NCI-H2227 (cell line): ENCODE measurements at regions not wholly inside any gene's neighbourhood (a gene's known extent, or its start where the extent isn't known, plus 50 kb on each side); places are given as distances from the start of the nearest gene placed in this dataset.

Source experiments
- DNase-seq: peaks from one replicate; lab custom pipeline; 2025; ENCODE audit not compliant: unreplicated experiment; lab: John Stamatoyannopoulos, UW

- DNase-seq, result no peak
These were observed 1175.8 kb upstream of the MIR17HG start for GRCh38 chr13:90171649-90172048.

- no peak for DNase-seq
These were observed 1170.0 kb upstream of the MIR17HG start for GRCh38 chr13:90177512-90177911.

DNA sequence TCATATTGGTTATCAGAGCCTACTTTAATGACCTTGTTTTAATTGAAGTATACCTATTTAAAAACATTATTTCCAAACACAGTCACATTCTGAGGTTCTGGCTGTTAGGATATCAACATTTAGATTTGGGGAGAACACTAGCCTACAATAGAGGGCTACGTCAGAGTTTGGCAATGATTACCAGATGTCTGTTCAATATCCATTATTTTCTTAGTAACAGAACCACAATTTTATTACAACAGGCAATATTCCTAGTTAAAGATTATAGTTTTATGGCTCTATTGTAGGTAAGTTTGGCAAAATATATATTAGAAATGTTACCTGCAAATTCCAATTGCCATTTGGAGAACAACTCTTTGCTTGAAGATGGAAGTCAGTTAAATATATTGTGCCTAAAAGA lies 1163.1 kb upstream of the MIR17HG start:
- no peak for DNase-seq

DNA sequence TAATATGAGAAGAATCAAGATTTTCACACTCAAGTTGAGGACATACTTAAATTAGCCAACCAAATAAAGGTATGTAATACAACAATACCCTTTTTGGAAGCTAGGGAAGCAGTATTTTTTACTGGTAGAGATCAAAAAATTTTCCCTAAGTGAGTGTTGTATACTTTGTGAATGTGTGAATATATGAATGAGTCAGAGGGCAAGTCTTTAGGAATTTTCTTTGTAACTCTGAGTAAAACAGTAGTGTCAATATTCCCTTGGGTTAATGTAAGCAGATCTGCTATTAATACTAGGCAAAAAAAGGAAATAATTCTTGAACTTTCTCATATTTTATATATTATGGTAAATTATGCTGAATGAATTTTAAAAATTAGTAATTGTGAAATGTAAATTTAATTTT lies 1161.8 kb upstream of the MIR17HG start:
- no peak for DNase-seq

- DNase-seq, result no peak
These were observed 1159.8 kb upstream of the MIR17HG start for GRCh38 chr13:90187478-90188350.

GRCh38 chr13:90188351-90188636 lies 1159.2 kb upstream of the MIR17HG start:
- no peak for DNase-seq

DNA sequence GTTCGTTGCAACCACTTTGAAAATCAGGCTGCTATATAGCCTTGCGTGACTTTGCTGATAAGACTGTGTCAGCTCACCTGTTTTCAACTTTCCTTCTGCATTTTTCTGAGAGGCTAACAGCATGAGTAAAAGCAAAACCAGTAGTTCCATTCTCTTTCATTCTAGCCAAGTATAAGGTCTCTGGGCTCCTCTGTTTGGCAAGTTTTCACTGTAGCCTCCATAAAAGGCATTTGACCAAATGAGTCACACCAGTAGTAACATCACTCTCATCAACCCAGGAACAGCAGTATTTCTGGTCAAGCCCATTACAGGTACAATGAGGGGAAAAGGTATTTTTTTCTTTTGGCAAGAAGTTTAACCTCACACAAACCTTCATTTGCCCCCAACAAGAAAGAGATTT lies 1149.8 kb upstream of the MIR17HG start:
- no peak for DNase-seq

GRCh38 chr13:90201202-90201601 lies 1146.3 kb upstream of the MIR17HG start:
- DNase-seq, result no peak

DNA sequence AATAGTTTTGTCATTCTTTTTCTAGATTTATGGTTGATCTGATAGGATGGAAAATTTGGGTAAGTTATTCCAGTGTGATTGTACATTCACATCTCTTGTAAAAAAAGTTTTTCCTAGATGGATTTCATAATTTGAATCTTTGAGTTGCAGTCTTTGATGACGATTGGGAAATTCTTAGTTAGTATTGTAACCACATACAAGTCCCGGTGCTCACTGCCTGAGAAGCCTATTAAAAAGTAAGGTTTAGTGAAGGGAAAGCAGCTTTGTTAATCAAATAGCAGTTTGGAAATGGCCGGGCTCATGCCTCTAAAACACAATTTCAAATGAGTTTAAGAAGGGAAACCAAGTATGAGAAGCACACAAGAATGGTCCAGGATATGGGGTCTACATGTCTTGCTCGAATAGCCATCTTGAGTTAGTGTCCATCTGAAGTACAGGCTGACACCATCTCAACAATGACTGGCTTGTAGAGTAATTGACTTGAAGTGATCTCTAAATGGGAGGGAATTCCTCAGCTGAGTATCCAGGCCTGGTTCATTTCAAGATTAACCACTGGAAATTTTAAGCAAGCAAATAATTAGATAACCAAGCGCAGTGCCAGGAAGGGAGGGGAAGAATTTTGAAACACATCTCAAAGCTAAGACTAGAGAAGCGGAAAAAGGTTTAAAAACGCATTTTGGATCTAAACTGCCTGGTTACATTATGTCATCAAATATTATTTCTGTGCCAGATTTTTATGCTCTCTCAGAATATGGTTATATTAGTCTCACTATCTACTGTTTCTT lies 1145.6 kb upstream of the MIR17HG start:
- DNase-seq, result no peak

DNA sequence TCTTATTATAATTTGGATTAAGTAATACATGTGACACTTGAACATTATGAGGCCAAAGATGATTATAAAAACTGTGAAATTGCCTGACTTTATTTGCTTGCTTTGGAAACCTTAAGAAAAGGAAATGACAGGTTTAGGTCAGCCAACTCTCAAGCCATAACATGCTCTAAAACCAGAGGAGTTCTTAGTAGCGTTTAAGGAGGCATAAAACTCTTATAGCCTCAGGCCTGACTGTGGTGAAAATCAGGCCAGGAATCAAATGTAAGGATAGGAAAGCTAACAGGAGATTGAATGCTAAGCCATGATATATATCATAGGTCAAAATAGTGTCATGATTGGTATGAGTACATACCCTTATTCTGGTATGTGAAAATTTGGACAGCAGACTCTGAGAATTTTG lies 1142.4 kb upstream of the MIR17HG start:
- no peak for DNase-seq

DNA sequence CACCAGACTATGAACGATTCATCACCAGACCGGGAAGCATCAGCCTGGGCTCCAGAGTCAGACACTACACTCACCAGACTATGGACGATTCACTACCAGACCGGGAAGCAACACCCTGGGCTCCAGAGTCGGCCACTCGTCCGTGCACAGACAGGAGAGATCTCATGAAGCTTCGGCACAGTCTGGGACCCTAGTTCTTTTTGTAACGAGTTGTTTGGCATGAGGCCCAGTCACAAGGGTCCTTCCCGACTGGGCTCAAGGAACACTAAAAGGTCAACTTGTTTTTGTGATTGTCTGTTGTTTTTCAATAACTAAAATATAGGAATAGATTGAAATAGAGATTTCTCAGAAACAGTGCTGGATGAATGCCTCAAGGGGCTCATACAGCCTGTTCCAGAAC lies 1141.6 kb upstream of the MIR17HG start:
- DNase-seq, result no peak

- DNase-seq, result no peak
These were observed 1130.2 kb upstream of the MIR17HG start for GRCh38 chr13:90217275-90217674.

- DNase-seq, result no peak
These were observed 1124.7 kb upstream of the MIR17HG start for GRCh38 chr13:90222758-90223157.

- DNase-seq, result no peak
These were observed 1117.2 kb upstream of the MIR17HG start for GRCh38 chr13:90230311-90230710.

DNA sequence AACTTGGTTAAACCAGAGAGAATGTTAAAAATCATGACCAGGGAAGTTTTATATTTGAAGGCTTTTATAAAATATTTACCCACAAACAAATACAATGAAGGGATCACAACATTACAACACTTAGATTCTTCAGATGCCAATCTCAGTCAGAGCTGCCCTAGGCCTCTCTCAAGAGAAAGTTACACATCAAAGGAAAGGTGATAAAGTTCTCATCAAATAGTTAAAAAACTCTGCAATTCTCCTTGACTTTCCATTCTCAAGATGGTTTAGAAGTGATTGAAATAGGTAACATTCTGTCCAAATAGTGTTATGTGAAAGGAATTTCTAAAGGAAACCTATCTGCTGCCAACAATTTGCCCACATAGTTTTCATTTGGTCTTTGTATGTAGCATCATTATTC lies 1115.2 kb upstream of the MIR17HG start:
- no peak for DNase-seq

GRCh38 chr13:90233933-90234672 lies 1113.4 kb upstream of the MIR17HG start:
- DNase-seq, result no peak

GRCh38 chr13:90237852-90238251 lies 1109.6 kb upstream of the MIR17HG start:
- DNase-seq, result no peak

- DNase-seq, result no peak
These were observed 1109.1 kb upstream of the MIR17HG start for GRCh38 chr13:90238413-90238812.

- DNase-seq, result no peak
These were observed 1108.4 kb upstream of the MIR17HG start for GRCh38 chr13:90239130-90239529.

DNA sequence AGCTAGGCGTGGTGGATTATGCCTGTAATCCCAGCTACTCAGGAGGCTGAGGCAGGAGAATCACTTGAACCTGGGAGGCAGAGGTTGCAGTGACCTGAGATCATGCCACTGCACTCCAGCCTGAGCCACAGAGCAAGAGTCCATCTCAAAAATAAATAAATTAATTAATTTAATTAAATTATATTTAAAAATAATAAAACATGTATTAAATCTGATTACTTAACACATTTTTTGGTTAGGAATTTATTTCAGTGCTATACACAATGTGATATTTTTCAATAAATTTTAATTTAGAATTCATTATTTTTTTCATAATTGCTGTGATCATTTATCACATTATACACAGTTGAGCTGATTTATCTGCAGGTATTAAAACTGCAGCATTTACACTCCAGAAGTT lies 1101.5 kb upstream of the MIR17HG start:
- no peak for DNase-seq

DNA sequence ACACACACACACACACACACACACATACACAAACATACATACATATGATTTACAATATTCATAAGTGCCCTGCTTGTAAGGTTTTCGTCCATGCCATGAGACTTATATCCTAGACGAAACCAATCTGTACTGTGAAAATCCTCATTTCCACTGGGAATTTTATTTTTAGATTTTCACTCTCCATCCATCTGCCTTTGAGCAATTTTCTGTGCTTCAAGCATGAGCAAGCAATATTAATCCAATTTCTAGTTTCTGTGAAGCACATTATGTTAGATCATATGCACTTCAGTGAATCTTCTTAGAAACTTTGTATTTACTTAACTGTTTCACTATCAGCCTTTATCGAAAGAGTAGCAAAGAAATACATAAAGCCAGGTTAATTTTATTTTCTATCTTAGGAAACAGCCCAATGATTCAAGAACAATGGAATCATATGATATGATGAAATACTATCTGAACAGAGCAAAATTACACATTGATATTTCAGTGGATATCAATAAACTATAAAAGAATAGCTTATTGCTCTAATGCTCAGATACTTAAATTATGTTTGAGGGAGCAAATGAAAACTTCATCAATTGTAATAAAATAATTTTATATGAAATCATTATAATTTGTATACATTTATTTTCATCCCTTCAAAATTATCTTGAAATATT lies 1100.7 kb upstream of the MIR17HG start:
- DNase-seq, result no peak
